AG20443 (cell line): ENCODE measurements at regions not wholly inside any gene's neighbourhood (a gene's known extent, or its start where the extent isn't known, plus 50 kb on each side); places are given as distances from the start of the nearest gene placed in this dataset.

Source experiments
- DNase-seq: peaks from one replicate; pipeline ENCODE4 v3.0.0; 2012; ENCODE audit warnings: low spot score, mixed read lengths

DNA sequence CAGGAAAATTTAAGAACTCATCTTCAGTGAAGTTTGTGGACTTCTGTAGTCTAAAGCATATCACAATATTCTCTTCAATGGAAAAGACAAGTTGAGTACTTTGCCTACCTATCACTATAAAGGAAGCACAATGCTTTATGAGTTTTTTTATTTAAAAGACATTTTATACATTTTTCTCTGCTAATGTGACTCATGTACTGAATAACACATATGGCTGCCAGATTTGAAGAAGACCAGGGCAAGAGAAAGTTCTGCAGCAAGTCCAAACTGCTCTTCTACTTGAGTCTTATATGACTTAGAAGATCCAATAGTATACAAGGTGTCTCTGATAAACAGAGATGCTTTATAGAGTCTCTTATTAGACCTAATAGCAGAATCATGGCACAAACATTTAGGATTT is 978.4 kb downstream of the TLE4 start:
- DNase-seq: no peak

DNA sequence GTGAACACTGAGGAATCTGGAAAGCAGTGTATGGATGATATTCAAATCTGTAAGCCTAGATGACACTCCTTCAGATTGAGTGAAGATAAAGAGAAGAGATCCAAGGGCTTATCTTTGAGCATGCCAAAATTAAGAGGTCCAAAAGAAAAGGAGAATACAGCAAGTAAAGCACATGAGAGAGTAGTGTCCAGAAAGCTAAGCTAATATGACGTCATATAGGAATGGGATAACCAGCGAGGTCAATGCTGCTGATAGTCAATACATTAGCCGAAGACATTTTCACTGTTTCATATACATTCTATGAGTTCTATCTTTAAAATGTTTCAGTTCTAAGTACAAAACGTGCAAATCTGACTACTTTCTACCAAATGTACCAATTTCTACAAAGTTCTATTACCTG is 975.8 kb downstream of the TLE4 start:
- DNase-seq: no peak

DNA sequence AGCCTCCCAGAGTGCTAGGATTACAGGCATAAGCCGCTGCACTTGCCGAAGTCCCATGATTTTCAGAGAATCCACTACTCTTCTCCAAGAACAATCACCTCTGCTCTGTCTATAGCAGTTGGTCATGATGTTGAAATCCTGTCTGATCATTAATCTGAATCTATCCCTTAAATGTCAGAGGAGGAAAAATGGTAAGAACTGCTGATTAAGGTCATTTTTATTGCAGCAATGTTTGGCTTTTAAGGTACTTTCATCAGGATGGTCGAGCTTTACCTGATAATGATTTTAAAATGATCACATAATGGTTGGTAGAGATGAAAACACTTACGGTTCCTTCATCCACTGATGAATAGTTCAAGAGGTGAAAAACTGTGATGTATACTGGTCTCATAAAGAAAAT is 968.6 kb downstream of the TLE4 start:
- DNase-seq: no peak

DNA sequence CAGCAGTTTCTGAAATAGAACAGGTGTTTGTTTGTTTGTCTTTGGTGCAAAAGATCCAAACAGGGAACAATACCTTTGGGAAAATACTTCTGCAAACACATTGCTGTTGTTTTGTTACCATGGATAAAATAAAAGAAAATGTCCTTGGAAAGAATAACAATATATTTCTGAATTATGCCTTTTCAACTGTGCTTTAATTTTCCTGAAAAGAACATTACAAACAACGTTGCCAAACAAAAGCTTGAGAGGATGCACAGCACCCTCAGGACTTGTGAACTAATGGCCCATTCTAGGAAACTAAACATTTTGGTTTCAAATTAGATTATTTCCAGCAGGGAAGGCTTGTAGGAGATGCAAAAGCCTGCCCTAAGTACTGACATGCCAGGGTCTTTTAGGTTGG is 967.2 kb downstream of the TLE4 start:
- no peak for DNase-seq

DNA sequence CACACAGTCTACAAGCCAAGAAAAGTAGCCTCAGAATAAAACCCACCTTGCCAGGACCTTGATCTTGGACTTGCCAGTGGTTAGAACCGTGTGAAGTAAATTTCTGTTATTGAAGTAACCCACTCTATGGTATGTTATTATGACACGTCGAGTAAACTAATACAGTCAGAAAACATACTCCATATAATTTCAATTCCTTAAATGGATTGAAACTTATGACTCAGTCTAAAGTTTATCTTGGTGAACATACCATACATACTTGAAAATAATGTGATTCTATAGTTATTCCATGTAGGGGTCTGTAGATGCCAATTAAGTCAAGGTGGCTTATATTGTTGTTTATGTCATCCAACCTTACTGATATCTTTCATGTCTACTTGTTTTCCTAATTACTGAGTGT is 950.7 kb downstream of the TLE4 start:
- DNase-seq: no peak

DNA sequence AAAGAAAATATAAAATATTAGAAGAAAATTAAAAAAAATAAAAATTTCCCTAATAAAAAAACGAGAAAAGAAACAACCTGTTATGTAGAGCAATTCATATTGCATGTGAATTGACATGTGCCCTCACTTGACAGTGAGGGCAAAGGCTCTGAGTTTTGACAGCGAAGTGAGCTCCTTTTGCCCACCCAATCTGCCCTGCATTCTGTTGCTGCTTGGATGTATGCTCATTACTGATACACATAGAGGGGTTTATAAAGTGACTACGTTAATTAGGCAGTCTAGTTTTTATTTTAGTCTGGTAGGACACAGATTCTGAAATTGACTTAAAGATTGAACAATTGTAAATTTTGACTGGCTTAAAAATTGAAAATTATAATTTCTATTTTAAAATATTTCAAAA is 949.4 kb downstream of the TLE4 start:
- DNase-seq: no peak

DNA sequence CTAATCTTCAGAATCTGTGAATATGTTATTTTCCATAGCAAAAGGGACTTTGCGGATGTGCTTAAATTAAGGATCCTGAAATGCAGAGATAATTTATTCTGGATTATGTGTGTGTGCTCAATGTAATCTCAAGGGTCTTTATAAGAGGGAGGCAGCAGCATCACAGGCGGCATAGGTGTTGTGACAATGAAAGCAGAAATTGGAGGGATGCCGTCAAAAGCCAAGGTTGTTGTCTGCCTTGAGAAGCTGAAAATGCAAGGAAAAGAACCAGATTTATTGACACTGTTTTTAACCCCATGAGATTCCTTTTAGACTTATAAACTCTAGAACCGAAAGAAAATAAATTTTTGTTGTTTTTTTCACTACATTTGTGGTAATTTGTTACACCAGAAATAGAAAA is 948.5 kb downstream of the TLE4 start:
- no peak for DNase-seq

DNA sequence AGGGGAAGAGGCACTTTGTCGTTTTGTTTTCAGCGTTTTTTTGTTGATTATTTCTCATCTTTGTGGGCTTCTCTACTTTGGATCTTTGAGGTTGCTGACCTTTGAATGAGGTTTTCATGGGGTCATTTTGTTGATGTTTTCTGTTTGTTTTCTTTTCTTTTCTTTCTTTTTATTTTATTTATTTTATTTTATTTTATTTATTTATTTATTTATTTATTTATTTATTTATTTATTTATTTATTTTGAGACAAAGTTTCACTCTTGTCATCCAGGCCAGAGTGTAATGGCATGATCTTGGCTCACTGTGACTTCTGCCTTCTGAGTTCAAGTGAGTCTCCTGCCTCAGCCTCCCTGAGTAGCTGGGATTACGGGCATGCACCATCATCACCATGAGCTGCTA is 946.7 kb downstream of the TLE4 start:
- DNase-seq: no peak

DNA sequence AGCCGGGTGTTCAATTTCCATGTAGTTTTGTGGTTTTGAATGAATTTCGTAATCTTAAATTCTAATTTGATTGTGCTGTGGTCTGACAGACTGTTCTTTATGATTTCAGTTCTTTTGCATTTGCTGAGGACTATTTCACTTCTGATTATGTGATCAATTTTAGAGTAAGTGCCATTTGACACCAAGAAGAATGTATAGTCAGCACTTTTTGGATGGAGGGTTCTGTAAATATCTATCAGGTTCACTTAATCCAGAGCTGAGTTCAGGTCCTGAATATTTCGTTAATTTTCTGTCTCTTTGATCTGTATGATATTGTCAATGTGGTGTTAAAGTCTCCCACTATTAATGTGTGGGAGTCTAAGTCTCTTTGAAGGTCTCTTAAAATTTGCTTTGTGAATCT is 944.9 kb downstream of the TLE4 start:
- no peak for DNase-seq

DNA sequence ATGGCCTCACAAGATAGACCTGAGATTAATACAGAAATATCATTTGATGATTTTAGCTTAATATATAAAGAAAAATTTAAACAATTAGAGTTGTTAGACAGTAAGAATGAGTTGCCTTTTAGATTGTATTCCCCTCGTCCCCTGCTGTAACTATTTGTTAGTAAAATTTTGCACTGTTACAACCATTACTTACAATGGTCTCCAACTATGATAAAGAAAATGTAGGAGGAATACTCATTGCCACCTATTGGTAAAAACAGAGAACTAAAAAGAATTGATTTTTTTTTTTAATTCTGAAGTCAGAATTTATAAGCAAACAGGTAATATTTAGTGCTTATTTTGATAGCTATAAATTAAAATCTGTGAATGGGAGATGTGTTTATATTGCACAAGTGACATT is 937.6 kb downstream of the TLE4 start:
- no peak for DNase-seq

DNA sequence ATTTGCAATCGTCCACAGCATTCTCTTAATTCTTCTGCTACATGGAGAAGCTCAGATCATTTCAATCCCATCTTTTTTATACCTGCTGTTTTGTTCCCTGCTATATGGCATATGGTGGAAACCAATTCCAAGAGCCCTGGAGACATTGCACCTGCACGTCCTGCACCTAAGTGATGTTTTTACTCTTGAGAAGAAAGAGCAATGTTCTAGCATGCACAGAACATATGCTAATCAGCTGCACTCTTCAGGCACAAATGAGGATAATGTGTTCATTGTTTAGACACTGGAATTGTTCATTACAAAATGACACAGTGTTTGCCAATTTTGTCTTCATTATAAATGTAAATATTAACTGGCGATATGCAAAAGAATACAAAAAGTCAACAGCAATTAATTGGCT is 935.8 kb downstream of the TLE4 start:
- no peak for DNase-seq

DNA sequence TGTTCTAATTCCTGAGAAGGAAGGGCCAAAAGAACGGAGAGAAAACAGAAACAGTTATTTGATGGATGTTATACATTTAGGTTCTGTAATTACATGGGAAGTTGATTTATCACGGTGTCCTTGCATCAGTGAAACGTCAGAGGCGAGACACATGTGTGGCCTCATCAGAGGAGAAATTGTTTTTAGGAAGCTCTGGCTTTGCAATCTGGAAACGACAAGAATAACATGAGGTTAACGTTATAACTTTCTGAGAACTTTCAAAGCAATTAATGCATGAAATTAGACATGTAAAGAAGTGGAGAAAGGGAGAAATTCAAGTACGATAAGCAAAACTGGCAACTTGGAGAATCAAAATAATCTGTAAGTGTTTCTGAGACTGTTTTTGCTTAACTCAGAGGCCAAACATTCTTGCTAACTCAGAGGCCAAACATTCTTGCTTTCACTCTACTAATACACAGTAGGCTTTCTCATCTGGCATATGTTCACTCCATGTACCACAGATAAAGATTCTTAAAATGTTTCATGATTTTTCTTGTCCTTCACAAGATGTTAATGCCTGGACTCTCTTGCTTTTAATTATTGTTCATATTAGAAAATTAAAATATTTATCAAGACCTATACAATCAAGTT is 933.0 kb downstream of the TLE4 start:
- DNase-seq: no peak

DNA sequence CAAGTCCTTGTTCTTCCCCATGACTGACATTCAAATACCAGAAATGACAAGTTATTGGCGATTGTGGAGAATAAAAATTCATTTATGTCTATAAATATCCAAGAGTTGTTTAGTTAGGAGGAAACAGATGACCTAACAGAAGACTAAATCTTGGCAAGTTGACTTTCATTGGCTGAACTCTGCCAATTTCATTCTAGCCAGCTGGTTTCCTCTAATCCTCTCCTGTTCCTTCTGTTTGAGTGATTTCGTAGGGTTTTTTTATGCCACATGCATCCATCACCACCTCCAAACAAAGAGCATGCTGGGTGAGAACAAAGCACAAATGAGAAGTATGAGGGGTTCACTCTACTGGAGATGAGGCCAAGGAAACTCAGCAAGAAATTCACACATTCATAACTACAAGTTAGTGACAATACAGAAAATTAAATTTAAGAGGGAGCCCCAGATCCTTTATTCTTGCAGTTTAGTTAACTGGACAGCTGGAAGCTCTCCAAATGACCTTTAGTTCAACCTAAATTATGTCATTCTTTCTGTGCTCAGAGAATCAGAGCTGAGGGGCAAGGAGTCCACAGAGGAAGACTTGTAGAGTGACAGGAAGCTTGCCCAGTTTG is 932.0 kb downstream of the TLE4 start:
- DNase-seq: no peak

DNA sequence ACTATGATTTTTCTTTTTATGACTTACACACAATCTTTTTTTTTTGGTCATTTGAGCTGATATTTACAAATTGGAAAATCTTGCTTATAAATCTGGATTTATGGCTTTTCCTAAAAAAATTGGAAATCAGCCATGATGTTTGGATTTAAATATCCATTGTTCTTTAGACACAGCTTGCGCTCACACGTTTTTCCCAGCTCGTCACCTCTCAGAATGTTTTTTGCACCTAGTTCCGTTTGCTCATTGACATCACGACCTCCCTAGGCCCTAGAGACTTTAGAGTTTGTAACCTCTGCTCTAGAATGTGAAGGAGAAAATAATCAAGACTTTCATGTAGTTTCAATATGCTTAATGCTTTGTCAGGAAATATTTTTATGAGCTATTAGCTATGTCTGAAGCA is 930.5 kb downstream of the TLE4 start:
- no peak for DNase-seq

DNA sequence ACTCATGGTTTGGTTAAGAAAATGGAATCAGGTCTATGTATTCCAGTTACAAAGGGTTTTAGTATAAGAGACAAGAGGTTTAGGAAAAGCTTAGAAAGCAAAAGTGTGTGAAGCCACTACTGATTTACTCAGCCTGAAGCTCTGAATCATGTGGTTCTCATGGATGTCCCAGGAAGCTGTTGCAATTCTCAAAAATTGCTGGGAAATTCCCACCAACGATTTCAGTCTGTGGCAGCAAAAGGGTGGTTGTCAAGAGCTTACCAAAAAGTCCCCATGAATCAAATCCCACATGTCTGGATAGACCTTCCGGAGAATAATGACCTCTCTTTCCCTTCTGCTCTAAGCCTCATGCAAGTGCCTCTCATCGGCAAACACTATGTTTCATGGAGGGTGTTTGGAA is 929.9 kb downstream of the TLE4 start:
- no peak for DNase-seq

DNA sequence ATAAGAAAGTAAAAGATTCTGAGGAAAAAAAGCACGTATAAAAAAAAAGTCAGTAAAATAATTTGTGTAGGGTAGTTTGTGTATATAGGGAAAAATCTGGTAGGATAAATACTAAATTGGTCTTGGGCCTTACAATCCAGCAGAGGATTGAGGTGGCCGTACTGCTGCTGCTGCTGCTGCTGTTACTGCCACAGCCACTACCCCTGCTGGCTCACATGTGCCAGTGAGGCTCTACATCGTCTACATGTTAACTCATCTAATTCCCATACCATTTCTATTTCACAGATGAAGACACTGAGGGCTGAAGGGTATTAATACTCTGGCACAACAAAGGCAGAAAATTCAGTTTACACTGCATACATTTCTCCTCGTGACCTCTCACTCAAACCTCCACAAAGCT is 928.5 kb downstream of the TLE4 start:
- no peak for DNase-seq

DNA sequence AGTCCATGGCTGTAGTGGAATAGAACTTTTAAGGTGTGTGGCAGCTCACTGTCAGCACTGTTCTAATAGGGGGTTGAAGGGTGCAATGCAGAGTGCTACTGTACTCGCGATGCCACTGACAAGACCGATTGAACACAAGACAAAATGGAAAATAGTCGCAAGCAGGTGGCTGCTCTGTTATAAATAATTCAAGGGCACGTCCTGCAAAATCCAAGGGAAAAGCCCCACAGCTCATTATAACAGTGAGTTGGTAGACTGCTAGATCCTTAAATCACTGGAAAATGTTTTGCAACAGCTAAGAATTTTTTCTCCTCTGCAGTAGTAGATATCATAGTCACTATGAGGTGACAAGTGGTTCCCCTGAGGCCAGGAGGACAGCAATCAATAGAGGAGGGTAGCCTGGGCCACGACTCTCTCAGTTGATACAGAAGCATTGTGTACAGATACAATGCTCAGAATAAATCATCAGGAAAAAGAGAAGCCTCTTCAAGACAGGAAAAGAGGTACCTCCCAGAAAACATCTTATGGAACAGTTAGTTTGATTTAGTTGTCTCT is 926.3 kb downstream of the TLE4 start:
- no peak for DNase-seq

DNA sequence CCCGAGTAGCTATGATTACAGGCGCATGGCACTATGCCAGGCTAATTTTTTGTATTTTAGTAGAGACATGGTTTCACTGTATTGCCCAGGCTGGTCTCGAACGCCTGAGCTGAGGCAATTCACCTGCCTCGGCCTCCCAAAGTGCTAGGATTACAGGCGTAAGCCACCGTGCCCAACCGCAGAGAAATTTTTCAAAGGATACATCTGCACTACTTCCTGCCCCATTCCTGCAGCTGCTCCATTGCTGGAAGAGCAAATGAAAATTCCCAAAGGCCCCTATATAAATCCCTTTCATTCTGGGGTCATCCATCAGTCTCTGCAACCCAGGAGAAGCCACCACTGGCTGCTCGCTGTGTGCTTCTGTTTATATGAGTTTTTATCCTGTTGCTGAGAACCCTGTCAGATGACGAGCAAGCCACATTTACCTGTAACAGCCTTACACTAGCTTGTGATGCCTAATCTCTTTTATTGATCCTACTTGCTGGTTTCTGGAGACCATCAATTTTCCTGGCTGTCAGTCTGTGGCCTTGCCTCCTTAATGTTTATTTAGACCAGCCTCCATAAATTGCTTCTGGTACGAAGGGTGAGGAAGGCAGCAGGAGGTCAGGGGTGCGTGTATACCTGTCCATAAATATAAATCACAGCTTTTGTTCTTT is 925.3 kb downstream of the TLE4 start:
- no peak for DNase-seq

DNA sequence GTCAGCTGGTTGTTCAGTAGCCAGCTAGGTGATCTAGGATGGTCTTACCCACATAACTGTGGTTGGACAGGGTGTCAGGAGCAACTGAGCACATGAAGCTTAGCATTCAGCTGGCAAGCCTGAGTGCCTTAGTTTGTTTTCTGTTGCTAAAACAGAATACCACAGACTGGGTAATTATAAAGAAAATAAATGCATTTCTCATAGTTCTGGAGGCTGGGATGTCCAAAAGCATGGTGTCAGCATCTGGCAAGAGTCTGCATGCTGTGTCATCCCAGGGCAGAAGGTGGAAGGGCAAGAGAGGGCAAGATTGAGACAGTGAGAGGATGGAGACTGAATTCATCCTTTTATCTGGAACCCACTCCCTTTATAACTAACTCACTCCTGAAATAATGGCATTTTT is 921.5 kb downstream of the TLE4 start:
- no peak for DNase-seq

DNA sequence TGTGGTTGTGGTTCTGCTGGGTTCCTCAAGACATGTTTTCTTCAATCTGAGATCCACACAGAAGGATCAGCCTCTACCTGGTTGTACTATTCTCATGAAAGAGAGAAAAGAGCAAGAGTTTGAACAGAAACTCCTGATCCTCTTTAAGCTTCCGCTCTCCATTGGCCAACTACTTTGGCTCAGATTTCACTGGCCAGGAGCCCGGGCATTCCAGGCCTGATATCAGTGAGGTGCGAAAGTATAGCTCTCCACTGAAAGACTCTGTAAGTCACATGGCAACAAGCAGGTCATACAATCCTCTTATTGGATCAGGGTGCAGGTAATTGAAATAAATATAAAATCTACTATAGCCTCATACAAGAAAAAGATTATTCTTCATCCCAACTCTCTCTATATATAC is 920.5 kb downstream of the TLE4 start:
- no peak for DNase-seq

DNA sequence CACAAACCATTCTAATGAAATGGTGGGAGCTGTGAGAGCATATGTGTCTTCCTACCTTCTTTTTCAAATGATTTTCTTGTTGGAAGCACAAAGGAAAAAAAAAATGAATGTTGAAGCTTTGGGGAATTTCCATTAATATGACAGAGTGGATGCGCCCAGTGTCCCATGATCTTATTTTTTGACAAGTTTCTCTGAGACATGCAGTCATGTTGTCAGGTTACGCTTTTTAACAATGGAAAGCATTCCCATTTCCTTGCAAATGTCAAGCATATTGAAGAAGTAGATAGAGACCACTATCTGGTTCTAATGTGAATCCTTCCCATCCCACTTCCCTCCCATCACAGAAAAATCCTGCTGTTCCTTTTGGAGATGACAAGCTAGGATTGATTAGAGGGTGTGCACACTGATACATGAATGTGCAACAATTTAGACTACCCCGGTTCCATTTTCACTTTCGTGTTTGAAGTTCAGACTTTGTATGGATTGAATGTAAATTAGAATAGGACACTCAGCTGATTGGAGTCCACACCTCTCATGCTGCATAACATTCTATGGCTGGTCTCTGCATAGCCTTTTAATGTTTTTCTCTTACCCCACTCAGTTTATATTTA is 919.4 kb downstream of the TLE4 start:
- no peak for DNase-seq

DNA sequence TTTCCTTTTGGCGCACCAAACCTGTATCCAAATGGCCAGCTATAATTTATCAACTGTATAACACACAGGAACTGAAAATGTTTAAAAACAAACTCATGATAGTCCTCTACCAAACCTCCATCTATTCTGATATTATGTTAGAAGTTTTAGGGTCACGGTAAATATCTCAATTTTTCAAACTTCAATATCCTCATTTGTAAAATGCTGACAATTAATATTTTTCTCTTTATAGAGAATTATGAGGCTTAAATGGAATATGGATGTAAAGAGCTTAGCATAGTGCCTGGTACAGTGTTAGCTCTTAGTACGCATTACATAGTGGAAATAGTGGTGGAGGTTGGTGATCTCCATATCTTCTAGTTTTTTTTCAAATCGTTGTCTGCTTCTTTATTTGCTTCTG is 917.6 kb downstream of the TLE4 start:
- no peak for DNase-seq
